GM21367 (cell line): ENCODE measurements at regions not wholly inside any gene's neighbourhood (a gene's known extent, or its start where the extent isn't known, plus 50 kb on each side); places are given as distances from the start of the nearest gene placed in this dataset.
"Not testable (repeated sequence)": the region's sequence is repeated elsewhere in the genome, so short reads cannot be mapped to it uniquely, and the experiment has no call there.

Experiments used
- ATAC-seq: cut with Tn5 transposase; IDR thresholded peaks from one replicate; pipeline ENCODE4 v1.9.1; 2021; ENCODE audit not compliant: unreplicated experiment

DNA sequence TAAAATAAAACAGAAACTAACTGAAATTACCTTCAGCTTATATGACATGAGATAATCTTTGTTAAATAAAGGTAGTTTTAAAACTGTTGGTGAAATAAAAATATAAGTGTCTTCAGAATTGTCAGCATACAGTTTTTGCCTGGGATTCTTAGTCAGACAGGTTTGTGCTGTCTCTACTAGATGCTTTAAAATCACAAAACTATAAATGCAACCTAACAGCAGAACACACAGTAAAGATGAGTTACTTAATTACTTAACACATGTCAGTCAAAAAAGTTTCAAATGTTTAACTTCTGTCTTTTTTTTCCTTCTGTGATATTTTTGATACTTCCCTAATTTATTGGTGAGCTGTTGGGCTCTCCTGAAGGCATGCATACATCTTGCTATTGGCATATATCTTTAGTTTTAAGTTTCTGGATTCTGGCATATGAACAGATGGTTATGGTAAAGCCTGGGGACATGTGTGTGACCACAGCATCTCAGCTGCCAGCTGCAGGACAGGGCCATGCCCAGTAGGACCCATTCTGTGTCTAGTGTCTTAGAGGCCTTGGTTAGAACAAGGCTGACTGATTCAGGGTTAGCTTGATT lies 231.1 kb upstream of the NUDT12 start:
- ATAC-seq, result no peak

- ATAC-seq, result no peak
Measured at GRCh38 chr5:103785569-103785968, 223.0 kb upstream of the NUDT12 start.

GRCh38 chr5:103783669-103784068 lies 221.1 kb upstream of the NUDT12 start:
- no peak for ATAC-seq

DNA sequence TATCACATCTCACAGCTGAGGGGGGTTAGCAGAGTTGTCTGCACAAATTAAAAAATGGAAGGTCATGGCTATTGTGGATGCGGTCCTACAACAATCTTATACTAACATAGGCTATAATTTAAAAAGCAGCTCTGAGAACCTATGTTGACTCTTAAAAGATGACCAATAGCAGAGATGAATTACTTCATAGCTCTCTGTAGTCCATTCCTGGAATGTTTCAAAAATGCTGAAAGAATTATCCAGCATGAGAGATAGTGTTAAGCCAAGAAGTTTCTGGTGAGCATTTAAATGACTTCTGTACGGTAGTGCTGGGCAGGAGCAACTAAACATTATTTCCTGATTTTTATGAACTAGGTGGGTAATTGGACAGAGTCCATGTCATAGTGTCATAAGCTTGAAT lies 218.2 kb upstream of the NUDT12 start:
- no peak for ATAC-seq

DNA sequence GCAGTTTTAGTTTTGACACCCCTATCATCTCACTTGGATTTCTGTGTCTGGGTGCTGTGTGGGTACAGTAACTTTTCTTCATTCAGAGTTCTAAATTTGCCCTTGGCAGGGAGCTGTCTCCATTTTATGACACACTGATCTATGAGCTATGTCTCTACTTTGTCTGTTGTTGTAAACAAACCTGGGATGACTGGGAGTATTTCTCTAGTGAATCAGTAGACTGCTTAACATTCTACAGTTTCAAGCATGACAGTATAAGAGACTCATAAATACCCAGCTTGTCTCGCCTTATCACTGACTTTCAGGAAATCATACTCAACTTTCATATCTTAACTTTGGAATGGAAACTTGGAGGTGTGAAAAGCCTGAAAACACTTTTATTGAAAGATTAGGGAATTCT lies 212.1 kb upstream of the NUDT12 start:
- no peak for ATAC-seq

- ATAC-seq, result no peak
Measured at GRCh38 chr5:103772248-103772647, 209.7 kb upstream of the NUDT12 start.

DNA sequence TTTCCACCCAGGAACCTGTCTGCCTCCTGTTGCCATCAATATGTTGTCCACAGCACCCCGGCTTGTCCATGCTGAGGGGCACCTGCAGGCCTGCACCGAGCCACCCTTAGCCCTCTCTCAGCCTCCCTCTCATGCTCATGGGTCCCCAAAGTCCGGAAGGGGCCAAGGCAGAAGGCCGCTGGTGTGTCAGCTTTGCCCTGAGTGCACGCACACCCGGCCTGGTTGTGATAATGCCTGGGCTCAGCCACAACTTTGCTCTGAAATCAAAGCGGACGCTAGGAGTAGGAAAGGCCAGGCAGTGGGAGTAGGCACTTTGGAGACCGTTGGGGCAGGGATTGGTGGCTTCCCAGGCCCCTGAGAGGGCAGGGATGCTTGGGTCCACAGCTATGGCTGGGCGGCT lies 201.8 kb upstream of the NUDT12 start:
- ATAC-seq, result no peak

DNA sequence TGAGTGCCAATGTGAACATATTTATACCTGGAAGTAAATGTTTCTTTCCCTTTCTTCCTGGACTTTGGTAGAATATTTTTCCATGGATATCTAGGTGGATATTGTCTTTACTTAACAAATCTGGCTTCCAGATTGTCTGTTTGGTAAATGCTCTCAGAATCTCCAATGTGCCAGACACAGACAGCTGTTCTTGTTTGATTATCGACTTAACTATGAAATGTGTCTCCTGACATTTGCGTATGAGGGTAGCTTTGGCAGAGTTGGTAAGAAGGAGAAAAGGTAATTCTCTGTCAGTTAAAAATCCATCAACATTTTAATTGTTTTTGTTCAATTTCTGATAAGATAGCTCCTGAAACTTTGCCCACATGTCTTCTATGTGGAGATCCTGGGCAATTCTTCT lies 196.4 kb upstream of the NUDT12 start:
- no peak for ATAC-seq

GRCh38 chr5:103755974-103756373 lies 193.4 kb upstream of the NUDT12 start:
- no peak for ATAC-seq

DNA sequence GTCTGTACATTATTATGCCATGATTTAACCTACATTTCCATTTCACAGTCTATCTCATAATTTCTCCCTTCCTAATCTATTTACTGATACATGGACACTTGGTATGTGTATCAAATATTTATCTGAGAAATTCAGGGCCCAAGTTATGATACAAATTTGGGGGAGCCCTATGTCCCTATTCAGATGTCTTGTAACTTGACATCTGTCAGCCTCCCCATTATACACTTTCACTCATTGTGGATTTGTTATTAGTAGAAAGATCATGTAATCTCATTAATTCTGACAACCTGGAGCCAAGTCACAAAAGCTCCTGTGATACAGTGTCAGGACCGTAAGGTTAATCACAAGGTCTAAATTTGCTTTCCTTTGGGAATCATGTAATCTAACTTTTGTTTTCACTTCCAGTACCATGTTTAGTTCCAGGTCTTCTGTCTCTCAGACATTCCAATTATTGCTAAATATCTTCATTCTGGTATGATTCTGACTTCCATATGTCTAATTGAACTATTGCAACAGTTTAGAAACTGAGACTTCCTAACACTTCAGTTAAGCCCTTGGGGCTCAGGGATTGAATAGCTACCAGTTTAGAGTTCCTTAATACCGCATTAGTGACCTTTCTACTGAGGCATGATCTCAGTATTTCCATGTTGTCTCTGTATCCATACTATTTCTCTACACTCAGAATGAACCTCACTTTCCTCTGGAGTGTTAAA lies 182.9 kb upstream of the NUDT12 start:
- ATAC-seq, result no peak

DNA sequence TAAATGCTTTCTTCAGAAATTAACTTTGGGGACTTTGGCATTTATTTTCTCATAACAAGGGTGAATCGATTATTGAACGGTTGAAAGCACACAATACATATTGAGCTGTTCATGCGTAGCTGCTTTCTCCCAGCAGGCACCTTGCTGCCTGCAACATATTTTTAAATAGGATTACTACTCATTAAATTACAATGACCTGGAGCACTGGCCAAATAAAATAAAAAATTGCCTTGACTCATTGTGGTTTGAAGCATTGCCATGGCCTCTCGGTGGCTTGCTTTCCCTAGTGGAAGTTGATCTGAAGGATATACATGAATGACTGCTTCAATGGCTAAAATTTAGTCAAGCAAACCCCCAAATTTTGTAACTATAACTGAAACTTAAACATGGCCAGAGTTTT lies 181.6 kb upstream of the NUDT12 start:
- ATAC-seq, result no peak

DNA sequence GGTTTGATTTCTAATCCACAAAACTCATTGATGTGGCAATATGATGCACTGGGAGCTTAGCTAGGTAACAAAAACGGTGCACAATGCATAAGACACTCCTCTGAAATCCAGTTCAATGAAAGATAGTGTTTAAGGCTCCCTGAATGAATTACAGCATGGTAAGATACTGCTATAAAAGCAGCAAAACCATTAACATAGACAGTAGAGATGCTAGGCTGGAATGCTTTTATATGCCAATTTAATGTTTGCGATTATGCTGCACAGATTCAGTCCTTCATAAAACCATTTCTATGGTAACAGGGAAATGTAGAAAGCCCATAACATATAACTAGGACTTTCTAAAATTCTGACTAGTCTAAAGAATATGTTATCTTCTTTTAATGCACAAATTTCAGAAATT lies 180.8 kb upstream of the NUDT12 start:
- ATAC-seq, result no peak

GRCh38 chr5:103741984-103742383 lies 179.4 kb upstream of the NUDT12 start:
- no peak for ATAC-seq

- ATAC-seq, result not testable (repeated sequence)
Measured at GRCh38 chr5:103736343-103736742, 173.8 kb upstream of the NUDT12 start.

- ATAC-seq, result no peak
Measured at GRCh38 chr5:103724271-103724670, 161.7 kb upstream of the NUDT12 start.

DNA sequence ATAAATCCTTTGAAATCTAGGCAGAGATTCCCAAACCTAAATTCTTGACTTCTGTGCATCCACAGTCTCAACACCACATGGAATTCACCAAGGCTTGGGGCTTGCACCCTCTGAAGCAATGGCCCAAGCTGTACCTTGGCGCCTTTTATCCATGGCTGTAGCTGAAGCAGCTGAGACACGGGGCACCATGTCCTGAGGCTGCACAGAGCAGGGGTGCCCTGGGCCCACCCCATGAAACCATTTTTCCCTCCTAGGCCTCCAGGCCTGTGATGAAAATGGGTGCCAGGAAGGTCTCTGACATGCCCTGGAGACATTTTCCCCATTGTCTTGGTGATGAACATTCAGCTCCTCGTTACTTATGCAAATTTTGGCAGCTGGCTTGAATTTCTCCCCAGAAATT lies 158.6 kb upstream of the NUDT12 start:
- ATAC-seq, result no peak

GRCh38 chr5:103718108-103718507 lies 155.5 kb upstream of the NUDT12 start:
- ATAC-seq, result no peak

DNA sequence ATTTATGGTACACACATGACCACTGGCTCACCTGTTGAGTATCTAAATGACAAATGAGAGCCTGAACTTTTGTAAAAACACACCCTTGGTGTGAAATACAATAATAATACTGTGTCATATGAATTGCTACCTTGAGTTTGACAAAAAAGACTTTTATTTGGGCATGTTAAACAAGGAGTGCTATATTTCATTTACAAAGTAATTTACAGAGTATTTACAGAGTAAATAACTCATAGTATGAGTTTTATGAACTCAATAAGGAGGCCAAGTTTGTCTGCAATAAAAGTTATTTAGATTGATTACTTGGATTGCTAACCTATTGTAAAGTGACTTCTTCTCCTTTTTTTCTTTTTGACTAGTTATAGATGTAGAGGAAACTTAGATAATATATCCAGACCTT lies 146.0 kb upstream of the NUDT12 start:
- ATAC-seq, result no peak

GRCh38 chr5:103706939-103707682 lies 144.5 kb upstream of the NUDT12 start:
- no peak for ATAC-seq

- no peak for ATAC-seq
Measured at GRCh38 chr5:103703617-103704016, 141.0 kb upstream of the NUDT12 start.

DNA sequence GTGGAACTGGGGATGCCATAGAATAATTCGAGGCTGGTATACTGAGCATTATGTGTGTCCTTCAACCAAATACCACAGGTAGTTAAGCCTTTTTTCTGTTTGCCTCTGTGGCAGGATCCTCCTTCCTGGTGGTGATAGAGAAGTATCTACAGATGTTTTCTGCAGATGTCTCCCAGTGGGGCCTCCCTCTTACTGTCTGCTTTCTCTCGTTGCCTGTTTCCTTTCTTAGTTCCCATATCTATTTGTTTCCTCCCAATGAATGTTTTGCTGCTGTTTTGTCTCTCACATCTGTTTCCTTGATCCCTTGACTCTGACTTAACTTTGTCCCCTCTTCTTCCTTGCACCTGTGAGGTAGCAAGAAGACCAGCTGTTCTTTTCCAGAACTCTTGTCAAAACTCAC lies 130.9 kb upstream of the NUDT12 start:
- no peak for ATAC-seq

- no peak for ATAC-seq
Measured at GRCh38 chr5:103690676-103691075, 128.1 kb upstream of the NUDT12 start.
